HEK293 (cell line): ENCODE measurements at regions not wholly inside any gene's neighbourhood (a gene's known extent, or its start where the extent isn't known, plus 50 kb on each side); places are given as distances from the start of the nearest gene placed in this dataset.

ENCODE experiments used
- CTCF ChIA-PET: fragments of 350-600 bp; formaldehyde crosslinking; extraction: SDS; loops from one replicate; lab custom pipeline; 2021; ENCODE audit warnings: antibody characterized with exemption; lab: Yijun Ruan, JAX
- POLR2A ChIA-PET: fragments of 300-600 bp; formaldehyde crosslinking; extraction: SDS; loops from one replicate; lab custom pipeline; 2020; ENCODE audit warnings: antibody characterized with exemption, inconsistent platforms; lab: Yijun Ruan, JAX
- H3K27ac ChIP-seq: fragments of 200-500 bp; sonication (Bioruptor generic); 2 replicates; pipeline ENCODE4 v1.5.1; 2014; ENCODE audit warnings: low read depth, low read length, control low read depth, inconsistent platforms; ENCODE audit errors: extremely low read depth
- H3K36me3 ChIP-seq, 2 experiments: fragments of 200-500 bp in 1 of 2; sonication (Bioruptor generic) in 1 of 2; 1 replicate in 1 of 2; 2 replicates in 1 of 2; pipeline ENCODE4 v1.5.1; 2014 to 2017; ENCODE audit warnings: inconsistent platforms in 2 of 2, low read length in 2 of 2; ENCODE audit not compliant: control insufficient read depth in 2 of 2, insufficient read depth in 1 of 2
- H3K4me1 ChIP-seq: fragments of 200-500 bp; sonication (Bioruptor generic); 2 replicates; pipeline ENCODE4 v1.5.1; 2014; ENCODE audit warnings: mild to moderate bottlenecking, low read length, inconsistent platforms; ENCODE audit not compliant: control insufficient read depth, insufficient read depth
- H3K4me3 ChIP-seq: 2 replicates; pipeline ENCODE4 v1.5.1; 2011; ENCODE audit warnings: low read depth, mild to moderate bottlenecking, control low read depth, low read length, moderate library complexity
- H3K9me3 ChIP-seq: fragments of 200-500 bp; sonication (Bioruptor generic); 2 replicates; pipeline ENCODE4 v1.5.1; 2014; ENCODE audit warnings: low read depth, low read length, inconsistent platforms; ENCODE audit not compliant: control insufficient read depth, insufficient read depth
- ELK4 ChIP-seq: IDR thresholded peaks from 2 replicates; pipeline ENCODE4 v1.6.1; 2011; ENCODE audit warnings: mild to moderate bottlenecking, low read depth, low read length, borderline replicate concordance
- HOXC10 ChIP-seq: sonication (generic); formaldehyde crosslinking; IDR thresholded peaks from 2 replicates; pipeline ENCODE4 v1.8.1; 2023; ENCODE audit warnings: mild to moderate bottlenecking, missing genetic modification reagents
- RBAK ChIP-seq: fragments of 450-650 bp; formaldehyde crosslinking; IDR thresholded peaks from 2 replicates; pipeline ENCODE4 v1.5.1; 2016; ENCODE audit warnings: missing biosample characterization, missing genetic modification characterization
- SP3 ChIP-seq: fragments of 450-650 bp; formaldehyde crosslinking; IDR thresholded peaks from 2 replicates; pipeline ENCODE4 v1.5.1; 2016; ENCODE audit warnings: missing biosample characterization, missing genetic modification characterization
- TSHZ1 ChIP-seq: fragments of 450-650 bp; formaldehyde crosslinking; IDR thresholded peaks from 2 replicates; pipeline ENCODE4 v1.5.1; 2016; ENCODE audit warnings: missing biosample characterization, missing genetic modification characterization, borderline replicate concordance
- WT1 ChIP-seq: fragments of 450-650 bp; formaldehyde crosslinking; IDR thresholded peaks from 2 replicates; pipeline ENCODE4 v1.5.1; 2016; ENCODE audit warnings: missing biosample characterization, missing genetic modification characterization
- ZNF10 ChIP-seq: fragments of 450-650 bp; formaldehyde crosslinking; IDR thresholded peaks from 2 replicates; pipeline ENCODE4 v1.5.1; 2017; ENCODE audit warnings: missing biosample characterization, missing genetic modification characterization
- ZNF114 ChIP-seq: fragments of 450-650 bp; formaldehyde crosslinking; IDR thresholded peaks from 2 replicates; pipeline ENCODE4 v1.5.0; 2017; ENCODE audit warnings: missing biosample characterization, missing genetic modification characterization
- ZNF121 ChIP-seq: fragments of 450-650 bp; formaldehyde crosslinking; IDR thresholded peaks from 2 replicates; pipeline ENCODE4 v1.5.1; 2016; ENCODE audit warnings: missing biosample characterization, missing genetic modification characterization
- ZNF2 ChIP-seq: fragments of 450-650 bp; formaldehyde crosslinking; IDR thresholded peaks from 2 replicates; pipeline ENCODE4 v1.5.1; 2016; ENCODE audit warnings: missing biosample characterization, missing genetic modification characterization
- ZNF274 ChIP-seq, 2 experiments: fragments of 200-500 bp in 1 of 2; fragments of 450-650 bp in 1 of 2; sonication (Bioruptor generic) in 1 of 2; formaldehyde crosslinking in 1 of 2; IDR thresholded peaks; 2 replicates each; pipeline versions ENCODE4 v1.5.1 to v1.6.1; 2014 to 2016; ENCODE audit warnings: borderline replicate concordance in 1 of 2, inconsistent platforms in 1 of 2, low read length in 1 of 2, missing biosample characterization in 1 of 2, missing genetic modification characterization in 1 of 2
- ZNF280D ChIP-seq: fragments of 450-650 bp; formaldehyde crosslinking; IDR thresholded peaks from 2 replicates; pipeline ENCODE4 v1.5.1; 2016; ENCODE audit warnings: missing biosample characterization, missing genetic modification characterization
- ZNF350 ChIP-seq: fragments of 450-650 bp; formaldehyde crosslinking; IDR thresholded peaks from 2 replicates; pipeline ENCODE4 v1.5.0; 2017; ENCODE audit warnings: missing biosample characterization, mild to moderate bottlenecking, missing genetic modification characterization
- ZNF426 ChIP-seq: fragments of 450-650 bp; formaldehyde crosslinking; IDR thresholded peaks from 2 replicates; pipeline ENCODE4 v1.5.1; 2017; ENCODE audit warnings: missing biosample characterization, missing genetic modification characterization, mild to moderate bottlenecking, inconsistent platforms, moderate library complexity
- ZNF433 ChIP-seq: fragments of 450-650 bp; formaldehyde crosslinking; IDR thresholded peaks from 2 replicates; pipeline ENCODE4 v1.5.1; 2016; ENCODE audit warnings: missing biosample characterization, missing genetic modification characterization, low read depth
- ZNF518A ChIP-seq: fragments of 450-650 bp; formaldehyde crosslinking; conservative IDR thresholded peaks from 2 replicates; pipeline ENCODE4 v1.5.1; 2016; ENCODE audit warnings: low read depth, missing biosample characterization, missing genetic modification characterization
- ZNF521 ChIP-seq: fragments of 450-650 bp; formaldehyde crosslinking; IDR thresholded peaks from 2 replicates; pipeline ENCODE4 v1.5.1; 2017; ENCODE audit warnings: missing biosample characterization, mild to moderate bottlenecking, missing genetic modification characterization
- ZNF544 ChIP-seq: fragments of 450-650 bp; formaldehyde crosslinking; IDR thresholded peaks from 2 replicates; pipeline ENCODE4 v1.5.0; 2017; ENCODE audit warnings: missing biosample characterization, missing genetic modification characterization
- ZNF549 ChIP-seq: fragments of 450-650 bp; IDR thresholded peaks from 2 replicates; pipeline ENCODE4 v1.5.1; 2018; ENCODE audit warnings: missing biosample characterization, missing genetic modification characterization, mild to moderate bottlenecking, inconsistent platforms, moderate library complexity
- ZNF621 ChIP-seq: fragments of 450-650 bp; formaldehyde crosslinking; IDR thresholded peaks from 2 replicates; pipeline ENCODE4 v1.5.1; 2017; ENCODE audit warnings: missing biosample characterization, missing genetic modification characterization
- ZNF670 ChIP-seq: fragments of 450-650 bp; formaldehyde crosslinking; IDR thresholded peaks from 2 replicates; pipeline ENCODE4 v1.5.1; 2016; ENCODE audit warnings: missing biosample characterization, missing genetic modification characterization, low read depth
- ZNF707 ChIP-seq: fragments of 450-650 bp; formaldehyde crosslinking; IDR thresholded peaks from 2 replicates; pipeline ENCODE4 v1.5.1; 2016; ENCODE audit warnings: missing biosample characterization, missing genetic modification characterization
- ZNF843 ChIP-seq: fragments of 450-650 bp; formaldehyde crosslinking; IDR thresholded peaks from 2 replicates; pipeline ENCODE4 v1.5.1; 2016; ENCODE audit warnings: missing biosample characterization, missing genetic modification characterization
- ZSCAN23 ChIP-seq: fragments of 450-650 bp; formaldehyde crosslinking; IDR thresholded peaks from 2 replicates; pipeline ENCODE4 v1.5.1; 2016; ENCODE audit warnings: missing biosample characterization, missing genetic modification characterization

- TF ChIP-seq ZNF621 (tag by site-specific recombination) (no peak), ZNF280D (no peak), ZNF518A (tag by site-specific recombination) (no peak), TSHZ1 (tag by site-specific recombination) (no peak), ZNF843 (tag by site-specific recombination) (no peak), ZNF426 (no peak), ZNF121 (tag by site-specific recombination) (no peak), HOXC10 (CRISPR knock-in tag) (no peak), ZNF274 (IDR thresholded peaks at IDR 0.05; ENCODE audit: low read length) (no peak), ZNF274 (tag by site-specific recombination; IDR thresholded peaks at IDR 0.05; ENCODE audit: borderline replicate concordance) (no peak), ZSCAN23 (tag by site-specific recombination) (no peak), ZNF707 (tag by site-specific recombination) (no peak), WT1 (tag by site-specific recombination) (no peak)
These were observed 482.3 kb downstream of the TNS1 start (continued) for GRCh38 chr2:217520356-217521010.

- Histone ChIP-seq H3K9me3 (no peaks in the 10 kb centered on the region), H3K4me1 (no peaks in the 10 kb centered on the region), H3K4me3 (no peak overlapping the region), H3K36me3 (no peaks in the 10 kb centered on the region), H3K27ac (no peak overlapping the region)
- ChIA-PET POLR2A (no interaction called here), CTCF (interaction anchor here (0.7 to 1.5 kb wide), 3 partner anchors 133 to 196 kb away, joined by 4 to 7 read pairs (median 4); no protein-coding TSS in a partner anchor)
- TF ChIP-seq ZNF544 (tag by site-specific recombination) (no peak), ZNF670 (tag by site-specific recombination) (no peak), ZNF350 (tag by site-specific recombination) (no peak), ELK4 (no peak), ZNF707 (tag by site-specific recombination) (no peak), SP3 (tag by site-specific recombination) (no peak), ZNF521 (tag by site-specific recombination) (no peak), ZNF549 (tag by site-specific recombination) (no peak), ZNF114 (tag by site-specific recombination) (no peak), ZNF10 (no peak), RBAK (tag by site-specific recombination) (no peak), ZNF2 (tag by site-specific recombination) (no peak), ZNF433 (tag by site-specific recombination) (no peak)
These were observed 485.4 kb downstream of the TNS1 start for GRCh38 chr2:217517402-217517801.
